Bronchial epithelial cell (primary cell): ENCODE measurements at regions not wholly inside any gene's neighbourhood (a gene's known extent, or its start where the extent isn't known, plus 50 kb on each side); places are given as distances from the start of the nearest gene placed in this dataset.

Experiments used
- DNase-seq: peaks from one replicate; pipeline ENCODE4 v3.0.0-alpha.2; 2010; ENCODE audit warnings: low read depth
- FAIRE-seq: peaks from 2 replicates; lab custom pipeline; 2011; peaks lifted over from hg19 to GRCh38; lab: Jason Lieb, UNC
- H3K27me3 ChIP-seq: 2 replicates; pipeline ENCODE4 v1.5.1; 2011; ENCODE audit warnings: low read length; ENCODE audit not compliant: control insufficient read depth, insufficient read depth
- H3K36me3 ChIP-seq: 2 replicates; pipeline ENCODE4 v1.5.1; 2011; ENCODE audit warnings: low read length; ENCODE audit not compliant: control insufficient read depth, insufficient read depth
- H3K4me3 ChIP-seq: 2 replicates; pipeline ENCODE4 v1.5.1; 2011; ENCODE audit warnings: mild to moderate bottlenecking, low read depth, low read length, control low read depth
- TF ChIP-seq, protein P1 (sequence below): IDR thresholded peaks from 2 replicates; pipeline ENCODE4 v1.5.1; 2011; ENCODE audit warnings: mild to moderate bottlenecking, moderate library complexity, low read length, control low read depth, inconsistent platforms; ENCODE audit not compliant: insufficient read depth, severe bottlenecking

DNA sequence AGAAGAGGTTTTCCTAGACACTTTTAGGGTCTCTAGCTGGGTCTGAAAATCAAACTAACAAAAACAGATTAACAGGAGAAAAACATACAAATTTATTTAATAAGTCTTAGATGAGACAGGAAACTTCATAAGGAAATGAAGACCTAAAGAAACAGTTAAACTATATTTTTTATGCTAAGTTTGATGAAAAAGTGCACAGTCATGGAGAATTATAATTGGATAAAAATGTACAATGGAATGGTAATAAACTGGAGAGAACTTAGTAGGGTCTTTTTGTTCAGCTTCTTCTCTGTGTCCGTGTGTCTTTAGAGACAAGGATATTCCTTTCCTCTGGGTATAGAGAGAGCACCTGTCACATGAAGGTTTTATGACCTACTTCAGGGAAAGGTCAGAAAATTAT is 323.4 kb downstream of the RAB38 start:
- H3K27me3 ChIP-seq = no peaks in the 10 kb centered on the region
- FAIRE-seq = no peak

DNA sequence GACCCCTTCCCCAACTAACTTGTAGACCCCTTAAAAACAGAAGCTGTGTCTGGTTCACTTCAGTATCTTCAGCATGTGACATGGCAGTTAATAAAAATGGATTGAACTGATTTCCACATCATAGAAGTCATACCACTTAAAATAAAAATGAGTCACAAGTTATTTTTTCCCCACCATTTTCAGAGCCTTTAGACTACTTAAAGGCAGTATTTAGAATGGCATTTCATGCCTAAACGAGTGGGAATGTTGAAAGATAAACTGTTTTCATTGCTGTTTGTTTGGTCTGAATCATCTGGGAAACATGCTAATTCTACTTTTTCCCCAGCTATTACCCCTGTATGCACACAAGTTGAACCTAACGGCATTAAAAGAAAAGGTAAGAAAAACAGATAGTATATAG is 324.0 kb downstream of the RAB38 start:
- DNase-seq (peak; percentile 85), FAIRE-seq (no peak)
- TF ChIP-seq, protein P1, sequence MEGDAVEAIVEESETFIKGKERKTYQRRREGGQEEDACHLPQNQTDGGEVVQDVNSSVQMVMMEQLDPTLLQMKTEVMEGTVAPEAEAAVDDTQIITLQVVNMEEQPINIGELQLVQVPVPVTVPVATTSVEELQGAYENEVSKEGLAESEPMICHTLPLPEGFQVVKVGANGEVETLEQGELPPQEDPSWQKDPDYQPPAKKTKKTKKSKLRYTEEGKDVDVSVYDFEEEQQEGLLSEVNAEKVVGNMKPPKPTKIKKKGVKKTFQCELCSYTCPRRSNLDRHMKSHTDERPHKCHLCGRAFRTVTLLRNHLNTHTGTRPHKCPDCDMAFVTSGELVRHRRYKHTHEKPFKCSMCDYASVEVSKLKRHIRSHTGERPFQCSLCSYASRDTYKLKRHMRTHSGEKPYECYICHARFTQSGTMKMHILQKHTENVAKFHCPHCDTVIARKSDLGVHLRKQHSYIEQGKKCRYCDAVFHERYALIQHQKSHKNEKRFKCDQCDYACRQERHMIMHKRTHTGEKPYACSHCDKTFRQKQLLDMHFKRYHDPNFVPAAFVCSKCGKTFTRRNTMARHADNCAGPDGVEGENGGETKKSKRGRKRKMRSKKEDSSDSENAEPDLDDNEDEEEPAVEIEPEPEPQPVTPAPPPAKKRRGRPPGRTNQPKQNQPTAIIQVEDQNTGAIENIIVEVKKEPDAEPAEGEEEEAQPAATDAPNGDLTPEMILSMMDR = no peak
- H3K36me3 ChIP-seq = no peaks in the 10 kb centered on the region
- no peaks in the 10 kb centered on the region for H3K27me3 ChIP-seq
- H3K4me3 ChIP-seq = no peak overlapping the region

More for the DNA sequence above, 323.4 kb downstream of the RAB38 start:
- TF ChIP-seq, protein P1 = no peak
- DNase-seq = no peak
- no peaks in the 10 kb centered on the region for H3K36me3 ChIP-seq
- H3K4me3 ChIP-seq = no peak overlapping the region

DNA sequence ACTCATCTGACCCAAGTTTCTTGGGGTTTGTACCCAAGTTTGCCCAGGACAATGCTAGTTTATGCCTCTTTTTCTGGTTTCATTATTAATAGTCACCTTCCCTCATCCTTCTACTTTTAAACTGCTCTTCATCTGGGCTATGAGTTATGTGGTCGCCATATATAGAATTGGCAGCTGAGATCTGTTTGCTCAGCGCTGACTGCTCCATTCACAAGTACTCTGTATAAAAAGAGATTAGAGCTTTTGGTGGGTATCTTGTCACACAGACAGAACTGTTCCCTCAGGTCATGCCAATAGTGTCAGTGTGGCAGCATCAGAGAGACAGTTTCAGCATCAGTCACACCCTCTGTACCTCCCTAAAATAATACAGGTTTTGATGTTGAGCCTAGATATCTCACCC is 326.0 kb downstream of the RAB38 start:
- DNase-seq (no peak), FAIRE-seq (no peak)
- TF ChIP-seq, protein P1 = no peak
- Histone ChIP-seq H3K36me3 (no peaks in the 10 kb centered on the region), H3K4me3 (no peak overlapping the region), H3K27me3 (no peaks in the 10 kb centered on the region)

DNA sequence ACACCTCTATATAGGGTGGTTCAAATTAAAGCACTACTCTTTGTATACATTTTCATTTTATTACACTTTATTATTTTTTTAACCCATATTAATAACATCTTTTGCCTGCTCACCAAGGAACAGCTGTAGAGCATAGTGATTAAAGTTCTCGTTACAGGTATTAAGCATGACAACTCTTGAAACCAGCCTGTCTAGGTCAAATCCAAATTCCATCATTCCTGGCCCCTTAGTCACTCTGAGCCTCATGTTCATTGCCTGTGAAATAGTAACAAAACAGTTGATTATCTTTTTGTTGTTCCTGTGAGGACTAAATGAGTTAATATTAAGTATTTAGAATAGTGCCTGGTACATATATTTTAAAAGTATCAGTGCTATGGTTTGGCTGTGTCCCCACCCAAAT is 334.5 kb downstream of the RAB38 start:
- no peaks in the 10 kb centered on the region for H3K27me3 ChIP-seq
- TF ChIP-seq, protein P1 = no peak
- H3K4me3 ChIP-seq = no peak overlapping the region
- FAIRE-seq = no peak
- H3K36me3 ChIP-seq = no peaks in the 10 kb centered on the region
- peak; percentile 39 for DNase-seq

DNA sequence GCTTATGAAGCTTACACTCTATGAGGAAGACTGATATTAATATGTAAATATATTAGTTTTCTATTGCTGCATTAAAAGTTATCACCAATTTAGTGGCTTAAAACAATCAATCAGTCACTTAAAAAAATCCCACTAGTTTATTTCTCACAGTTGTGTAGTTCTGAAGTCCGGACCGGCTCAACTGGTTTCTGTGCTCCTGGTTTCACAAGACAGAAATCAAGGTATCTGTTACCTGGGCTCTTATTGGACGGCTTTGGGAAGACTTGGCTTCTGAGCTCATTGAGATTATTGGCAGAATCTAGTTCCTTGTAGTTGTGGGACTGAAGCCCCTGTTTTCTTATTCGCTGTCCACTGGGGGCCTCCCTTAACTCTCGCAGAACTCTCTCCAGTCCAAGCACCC is 343.0 kb downstream of the RAB38 start:
- H3K27me3 ChIP-seq = no peaks in the 10 kb centered on the region
- DNase-seq = peak; percentile 35
- FAIRE-seq = no peak

DNA sequence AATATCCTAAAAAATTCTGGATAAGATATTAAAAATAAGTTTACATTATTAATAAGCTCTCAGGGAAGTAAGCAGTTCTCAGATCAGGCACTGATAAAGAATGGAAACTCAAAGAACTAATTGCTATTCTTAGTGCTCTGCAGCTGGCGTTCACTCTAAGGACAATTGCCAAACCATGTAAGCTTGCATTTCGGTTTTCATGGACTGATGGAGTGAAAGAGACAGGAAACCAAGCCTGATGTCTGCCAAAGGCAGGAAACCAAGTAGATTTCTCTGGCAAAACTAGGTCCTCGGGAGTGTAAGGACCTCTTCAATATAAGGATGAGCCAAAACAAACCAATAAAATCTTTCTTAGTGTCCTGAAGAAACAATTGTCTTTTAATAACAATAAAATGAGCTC is 355.2 kb downstream of the RAB38 start:
- no peak overlapping the region for H3K4me3 ChIP-seq
- H3K36me3 ChIP-seq = no peaks in the 10 kb centered on the region
- FAIRE-seq (no peak), DNase-seq (no peak)
- H3K27me3 ChIP-seq = no peaks in the 10 kb centered on the region
- TF ChIP-seq, protein P1 = no peak

More for the DNA sequence above, 343.0 kb downstream of the RAB38 start:
- H3K4me3 ChIP-seq = no peak overlapping the region
- no peaks in the 10 kb centered on the region for H3K36me3 ChIP-seq
- TF ChIP-seq, protein P1 = no peak
